ENCODE measurements at regions not wholly inside any gene's neighbourhood (a gene's known extent, or its start where the extent isn't known, plus 50 kb on each side); places are given as distances from the start of the nearest gene placed in this dataset.
"Not testable (repeated sequence)": the region's sequence is repeated elsewhere in the genome, so short reads cannot be mapped to it uniquely, and the experiment has no call there.

GRCh38 chr16:48997081-48997615, 284.5 kb downstream of the CBLN1 start:
- no peak for DNase-seq

GRCh38 chr16:48978501-48978900, 303.1 kb downstream of the CBLN1 start:
- DNase-seq, result no peak

- DNase-seq, result no peak
Observed at GRCh38 chr16:48972236-48972635, 309.4 kb downstream of the CBLN1 start.

- DNase-seq, result no peak
Observed at GRCh38 chr16:48971571-48972077, 310.0 kb downstream of the CBLN1 start.

- DNase-seq, result no peak
Observed at GRCh38 chr16:48970216-48970615, 311.4 kb downstream of the CBLN1 start.

- DNase-seq, result no peak
Observed at GRCh38 chr16:48969611-48970010, 312.0 kb downstream of the CBLN1 start.

GRCh38 chr16:48965386-48965785, 316.3 kb downstream of the CBLN1 start:
- no peak for DNase-seq

GRCh38 chr16:48963901-48964615, 317.6 kb downstream of the CBLN1 start:
- no peak for DNase-seq

- DNase-seq, result no peak
Observed at GRCh38 chr16:48963306-48963705, 318.3 kb downstream of the CBLN1 start.

GRCh38 chr16:48961546-48961945, 320.1 kb downstream of the CBLN1 start:
- no peak for DNase-seq

- DNase-seq, result no peak
Observed at GRCh38 chr16:48960830-48961229, 320.8 kb downstream of the CBLN1 start.

- no peak for DNase-seq
Observed at GRCh38 chr16:48959747-48960146, 321.9 kb downstream of the CBLN1 start.

- DNase-seq, result no peak
Observed at GRCh38 chr16:48959204-48959603, 322.4 kb downstream of the CBLN1 start.

- no peak for DNase-seq
Observed at GRCh38 chr16:48958681-48959080, 323.0 kb downstream of the CBLN1 start.

- DNase-seq, result no peak
Observed at GRCh38 chr16:48956620-48957019, 325.0 kb downstream of the CBLN1 start.

- DNase-seq, result no peak
Observed at GRCh38 chr16:48955837-48956236, 325.8 kb downstream of the CBLN1 start.

- DNase-seq, result not testable (repeated sequence)
Observed at GRCh38 chr16:48951621-48952125, 330.0 kb downstream of the CBLN1 start.

GRCh38 chr16:48950184-48950583, 331.5 kb downstream of the CBLN1 start:
- no peak for DNase-seq

- DNase-seq, result no peak
Observed at GRCh38 chr16:48949636-48950035, 332.0 kb downstream of the CBLN1 start.

GRCh38 chr16:48948911-48949310, 332.7 kb downstream of the CBLN1 start:
- no peak for DNase-seq

- no peak for DNase-seq
Observed at GRCh38 chr16:48947371-48947713, 334.3 kb downstream of the CBLN1 start.

GRCh38 chr16:48946686-48947370, 334.8 kb downstream of the CBLN1 start:
- no peak for DNase-seq

- no peak for DNase-seq
Observed at GRCh38 chr16:48942996-48943395, 333.0 kb upstream of the N4BP1 start.

- DNase-seq, result no peak
Observed at GRCh38 chr16:48936811-48937210, 326.8 kb upstream of the N4BP1 start.
